Large intestine (tissue), 3 donors: ENCODE measurements at regions not wholly inside any gene's neighbourhood (a gene's known extent, or its start where the extent isn't known, plus 50 kb on each side); places are given as distances from the start of the nearest gene placed in this dataset.

Experiments used
- DNase-seq, 2 donors: peaks; one replicate each; pipeline versions ENCODE4 v3.0.0 to v3.0.0-alpha.2; 2013
- H3K27ac ChIP-seq: one replicate; pipeline ENCODE4 v1.5.1; 2013; ENCODE audit warnings: low read length
- H3K27me3 ChIP-seq: 2 replicates; pipeline ENCODE4 v1.6.1; 2013; ENCODE audit warnings: low read length; ENCODE audit not compliant: control insufficient read depth, insufficient read depth
- H3K36me3 ChIP-seq: 2 replicates; pipeline ENCODE4 v1.6.1; 2013; ENCODE audit warnings: low read length; ENCODE audit not compliant: control insufficient read depth, insufficient read depth
- H3K4me1 ChIP-seq: one replicate; pipeline ENCODE4 v1.6.1; 2013; ENCODE audit warnings: low read length; ENCODE audit not compliant: control insufficient read depth, insufficient read depth
- H3K4me3 ChIP-seq: one replicate; pipeline ENCODE4 v1.5.1; 2013; ENCODE audit warnings: low read length
- H3K9me3 ChIP-seq: one replicate; pipeline ENCODE4 v1.6.1; 2013; ENCODE audit warnings: mild to moderate bottlenecking, low read depth, low read length, moderate library complexity; ENCODE audit not compliant: control insufficient read depth
- WGBS: methylation state at CpG from one replicate; pipeline ENCODE4 v1.1.5; 2013; ENCODE audit warnings: low lambda C conversion rate; ENCODE audit not compliant: insufficient coverage; 5-methylcytosine and 5-hydroxymethylcytosine counted together

GRCh38 chr7:89797965-89798598, 356.2 kb upstream of the STEAP1 start:
- no peak overlapping the region for H3K4me3 ChIP-seq
- H3K4me1 ChIP-seq: no peaks in the 10 kb centered on the region
- H3K9me3 ChIP-seq: no peaks in the 10 kb centered on the region
- no peak for DNase-seq
- WGBS: no CpG with 5 or more reads among the region's 3 CpGs
- H3K27me3 ChIP-seq: no peaks in the 10 kb centered on the region
- H3K27ac ChIP-seq: no peak overlapping the region
- no peaks in the 10 kb centered on the region for H3K36me3 ChIP-seq

GRCh38 chr7:89798599-89798996, 355.7 kb upstream of the STEAP1 start:
- Histone ChIP-seq H3K9me3 (no peaks in the 10 kb centered on the region), H3K27me3 (no peaks in the 10 kb centered on the region), H3K27ac (no peak overlapping the region), H3K4me3 (no peak overlapping the region), H3K4me1 (no peaks in the 10 kb centered on the region), H3K36me3 (no peaks in the 10 kb centered on the region)
- no peak for DNase-seq
- WGBS: no CpG with 5 or more reads among the region's 2 CpGs

GRCh38 chr7:89800761-89801160, 353.5 kb upstream of the STEAP1 start:
- DNase-seq: no peak
- no CpG with 5 or more reads among the region's 2 CpGs for WGBS
- Histone ChIP-seq H3K27me3 (no peaks in the 10 kb centered on the region), H3K4me3 (no peak overlapping the region), H3K27ac (no peak overlapping the region), H3K4me1 (no peaks in the 10 kb centered on the region), H3K36me3 (no peaks in the 10 kb centered on the region), H3K9me3 (no peaks in the 10 kb centered on the region)

- no peak overlapping the region for H3K27ac ChIP-seq
- no CpG with 5 or more reads among the region's 1 CpG for WGBS
- H3K36me3 ChIP-seq: no peaks in the 10 kb centered on the region
These were observed 345.0 kb upstream of the STEAP1 start for GRCh38 chr7:89809291-89809690.

GRCh38 chr7:89813081-89813480, 341.2 kb upstream of the STEAP1 start:
- H3K4me1 ChIP-seq: no peaks in the 10 kb centered on the region
- H3K36me3 ChIP-seq: no peaks in the 10 kb centered on the region
- no CpG with 5 or more reads among the region's 1 CpG for WGBS
- H3K4me3 ChIP-seq: no peak overlapping the region
- H3K27me3 ChIP-seq: no peaks in the 10 kb centered on the region
- no peaks in the 10 kb centered on the region for H3K9me3 ChIP-seq
- DNase-seq: no peak
- no peak overlapping the region for H3K27ac ChIP-seq

More at GRCh38 chr7:89809291-89809690, 345.0 kb upstream of the STEAP1 start:
- no peaks in the 10 kb centered on the region for H3K9me3 ChIP-seq
- no peak for DNase-seq
- no peaks in the 10 kb centered on the region for H3K4me1 ChIP-seq
- H3K27me3 ChIP-seq: no peaks in the 10 kb centered on the region
- H3K4me3 ChIP-seq: no peak overlapping the region

- Histone ChIP-seq H3K27ac (no peak overlapping the region), H3K27me3 (no peaks in the 10 kb centered on the region), H3K4me1 (no peaks in the 10 kb centered on the region), H3K4me3 (no peak overlapping the region), H3K9me3 (no peaks in the 10 kb centered on the region), H3K36me3 (no peaks in the 10 kb centered on the region)
- 67% methylated on average over 1 of the region's 1 CpG for WGBS
- DNase-seq: no peak
These were observed 328.1 kb upstream of the STEAP1 start for GRCh38 chr7:89826121-89826520.

- no peaks in the 10 kb centered on the region for H3K27me3 ChIP-seq
- no peak overlapping the region for H3K4me3 ChIP-seq
- no peaks in the 10 kb centered on the region for H3K4me1 ChIP-seq
- H3K27ac ChIP-seq: no peak overlapping the region
- H3K9me3 ChIP-seq: no peaks in the 10 kb centered on the region
- no peaks in the 10 kb centered on the region for H3K36me3 ChIP-seq
- no peak for DNase-seq
These were observed 327.7 kb upstream of the STEAP1 start for GRCh38 chr7:89826557-89826956.

GRCh38 chr7:89837515-89837914, 316.8 kb upstream of the STEAP1 start:
- H3K36me3 ChIP-seq: no peaks in the 10 kb centered on the region
- no peak overlapping the region for H3K4me3 ChIP-seq
- H3K9me3 ChIP-seq: no peaks in the 10 kb centered on the region
- WGBS: no CpG with 5 or more reads among the region's 1 CpG
- DNase-seq: no peak
- no peaks in the 10 kb centered on the region for H3K4me1 ChIP-seq
- H3K27ac ChIP-seq: no peak overlapping the region
- no peaks in the 10 kb centered on the region for H3K27me3 ChIP-seq

GRCh38 chr7:89839329-89839728, 314.9 kb upstream of the STEAP1 start:
- DNase-seq: no peak
- Histone ChIP-seq H3K4me1 (no peaks in the 10 kb centered on the region), H3K9me3 (no peaks in the 10 kb centered on the region), H3K4me3 (no peak overlapping the region), H3K36me3 (no peaks in the 10 kb centered on the region), H3K27me3 (no peaks in the 10 kb centered on the region), H3K27ac (no peak overlapping the region)
- WGBS: 87% methylated on average over 3 of the region's 3 CpGs

GRCh38 chr7:89845952-89846351, 308.3 kb upstream of the STEAP1 start:
- Histone ChIP-seq H3K4me3 (no peak overlapping the region), H3K36me3 (no peaks in the 10 kb centered on the region), H3K9me3 (no peaks in the 10 kb centered on the region), H3K27me3 (no peaks in the 10 kb centered on the region), H3K4me1 (no peaks in the 10 kb centered on the region), H3K27ac (no peak overlapping the region)
- WGBS: 93% methylated on average over 2 of the region's 2 CpGs
- no peak for DNase-seq

GRCh38 chr7:89849052-89849451, 305.2 kb upstream of the STEAP1 start:
- DNase-seq: no peak
- H3K36me3 ChIP-seq: no peaks in the 10 kb centered on the region
- no peaks in the 10 kb centered on the region for H3K27me3 ChIP-seq
- H3K27ac ChIP-seq: no peak overlapping the region
- 75% methylated on average over 3 of the region's 4 CpGs for WGBS
- no peaks in the 10 kb centered on the region for H3K9me3 ChIP-seq
- H3K4me3 ChIP-seq: no peak overlapping the region
- no peaks in the 10 kb centered on the region for H3K4me1 ChIP-seq
